Epidermal melanocyte (primary cell): ENCODE measurements at regions not wholly inside any gene's neighbourhood (a gene's known extent, or its start where the extent isn't known, plus 50 kb on each side); places are given as distances from the start of the nearest gene placed in this dataset.

Experiments used
- DNase-seq: peaks from one replicate; pipeline ENCODE4 v3.0.0; 2011; ENCODE audit warnings: low spot score; ENCODE audit not compliant: insufficient read length

- DNase-seq = no peak
These were observed 183.1 kb upstream of the SH3BP4 start for GRCh38 chr2:234768608-234769196.

- DNase-seq = no peak
These were observed 186.5 kb upstream of the SH3BP4 start for GRCh38 chr2:234765279-234765678.

DNA sequence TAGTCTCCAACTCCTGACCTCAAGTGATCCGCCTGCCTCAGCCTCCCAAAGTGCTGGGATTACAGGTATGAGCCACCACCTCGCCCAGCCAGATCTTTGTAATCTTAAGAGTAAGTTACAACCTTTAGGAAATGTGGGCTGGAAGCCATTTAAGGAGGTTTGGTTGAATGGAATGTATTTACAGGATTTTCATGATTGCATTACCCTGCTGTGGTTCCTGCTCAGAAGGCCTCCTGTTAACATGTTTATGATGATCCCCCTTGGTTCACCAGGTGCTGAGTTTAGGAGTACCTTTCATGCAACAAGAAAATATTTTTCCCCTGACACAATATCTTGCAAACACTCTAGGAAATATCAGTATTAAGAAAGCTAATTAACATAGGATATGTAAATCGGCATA is 187.4 kb upstream of the SH3BP4 start:
- DNase-seq = no peak

DNA sequence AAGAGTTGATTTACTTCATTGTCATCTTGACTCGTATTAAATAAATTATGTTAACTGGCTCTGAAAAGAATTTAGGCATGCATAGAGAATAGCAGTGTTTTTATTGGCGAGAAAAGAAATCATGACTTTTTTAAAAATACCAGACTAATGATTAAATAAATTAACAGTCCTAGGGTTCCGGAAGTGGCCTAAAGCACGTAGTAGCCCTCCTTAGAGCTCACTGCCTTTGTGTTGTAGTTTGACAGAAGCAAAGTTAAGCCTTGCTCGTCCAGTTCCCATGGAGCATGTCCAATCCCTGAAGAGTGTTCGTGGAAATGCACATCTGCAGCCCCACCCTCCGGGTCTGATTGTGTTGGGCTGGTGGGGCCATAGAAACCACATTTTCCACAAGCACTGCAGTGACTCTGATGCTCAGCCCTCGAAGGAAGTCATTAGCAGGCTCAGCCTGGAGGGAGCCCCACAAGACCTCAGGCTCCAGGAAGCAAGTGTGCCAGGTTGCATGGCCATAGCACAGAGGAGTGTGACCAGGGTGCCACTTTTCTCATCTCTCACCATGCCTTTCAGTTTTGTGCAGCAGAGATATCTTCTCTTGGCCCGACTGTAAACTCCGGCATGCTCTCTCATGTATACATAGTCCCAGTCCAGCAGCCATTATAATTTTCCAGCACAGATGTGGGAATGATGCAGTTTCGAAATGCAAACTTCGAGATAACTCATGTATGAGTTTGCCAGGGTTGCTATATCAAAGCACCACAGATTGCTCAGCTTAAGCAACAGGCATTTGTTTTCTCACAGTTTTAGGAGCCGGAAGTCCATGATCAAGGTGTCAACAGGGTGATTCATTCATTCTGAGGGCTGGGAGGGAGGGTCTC is 188.6 kb upstream of the SH3BP4 start:
- DNase-seq = no peak

GRCh38 chr2:234761910-234762309 is 189.9 kb upstream of the SH3BP4 start:
- DNase-seq = no peak

DNA sequence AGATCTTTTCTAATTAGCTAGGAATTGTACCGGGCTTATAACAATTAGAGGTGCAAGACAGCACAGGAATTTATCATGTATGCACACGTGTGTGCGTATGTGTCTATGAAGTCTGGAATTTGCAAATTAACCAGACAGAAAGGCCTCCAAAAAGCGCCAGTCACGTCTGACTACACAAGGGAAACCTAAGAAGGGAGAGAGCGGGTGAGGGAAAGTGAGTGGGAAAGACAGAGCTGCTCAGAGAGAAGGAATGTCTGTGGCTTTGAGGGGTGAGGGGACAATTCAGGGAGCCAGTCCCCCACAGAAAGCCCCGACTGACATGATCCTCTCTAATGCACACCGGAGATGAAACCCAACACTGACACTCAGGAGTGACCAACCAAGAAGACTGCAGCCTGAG is 197.7 kb upstream of the SH3BP4 start:
- DNase-seq = no peak

- no peak for DNase-seq
These were observed 198.1 kb upstream of the SH3BP4 start for GRCh38 chr2:234753701-234754100.

GRCh38 chr2:234752966-234753365 is 198.9 kb upstream of the SH3BP4 start:
- no peak for DNase-seq

DNA sequence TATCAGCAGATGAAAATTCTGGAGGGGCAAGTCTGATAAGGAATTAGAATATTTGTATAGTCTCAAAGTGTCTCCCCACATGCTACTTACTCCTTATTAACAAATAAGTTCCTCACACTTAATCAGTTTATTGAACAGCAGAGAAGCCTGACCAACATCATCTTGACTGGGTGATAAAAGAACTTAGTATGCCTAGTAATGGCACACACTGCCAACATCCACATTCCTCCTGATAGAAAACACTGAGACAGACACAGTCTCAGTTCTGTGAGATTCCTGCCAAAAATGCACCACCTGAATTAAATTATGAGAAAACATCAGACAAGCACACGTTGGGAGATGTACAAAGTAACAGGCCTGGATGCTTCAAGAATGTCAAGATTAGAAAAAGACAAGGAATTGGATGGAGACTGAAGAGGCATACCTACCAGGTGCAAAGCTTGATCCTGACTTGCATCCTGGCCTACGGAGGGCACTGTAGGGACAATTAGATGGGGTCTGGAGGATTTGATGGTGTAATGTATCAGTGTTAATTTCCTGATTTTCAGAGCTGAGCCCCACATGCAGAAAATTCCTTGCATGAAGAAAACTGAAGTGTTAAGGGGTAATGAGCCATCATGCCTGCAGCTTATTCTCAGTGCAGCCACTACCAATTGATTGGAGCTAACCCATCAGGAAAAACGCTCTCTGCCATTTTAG is 200.4 kb upstream of the SH3BP4 start:
- no peak for DNase-seq

DNA sequence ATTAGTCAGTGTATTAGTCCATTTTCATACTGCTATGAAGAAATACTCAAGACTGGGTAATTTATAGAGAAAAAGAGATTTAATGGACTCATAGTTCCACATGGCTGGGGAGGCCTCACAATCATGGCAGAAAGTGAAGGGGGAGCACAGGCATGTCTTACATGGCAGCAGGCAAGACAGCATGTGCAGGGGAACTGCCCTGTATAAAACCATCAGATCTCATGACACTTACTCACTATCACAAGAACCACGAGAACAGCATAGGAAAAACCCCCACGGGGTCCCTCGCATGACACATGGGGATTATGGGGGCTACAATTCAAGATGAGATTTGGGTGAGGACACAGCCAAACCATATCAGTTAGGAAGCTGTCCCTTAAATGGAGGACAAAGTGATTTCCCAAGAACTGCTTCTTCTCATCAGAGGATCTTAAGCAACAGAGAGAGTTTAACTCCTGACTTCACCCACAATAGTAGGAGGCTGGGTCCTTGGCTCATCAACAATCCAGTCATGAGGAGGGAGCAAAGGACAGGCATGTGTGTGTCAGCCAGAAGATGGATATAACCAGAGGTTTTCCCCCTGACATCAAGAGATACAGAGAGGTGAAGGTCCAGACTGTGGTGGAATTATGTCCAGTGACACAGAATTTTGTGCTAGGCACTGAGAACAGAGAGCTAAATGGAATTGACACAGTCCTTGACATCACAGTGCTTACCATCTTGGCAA is 203.8 kb upstream of the SH3BP4 start:
- no peak for DNase-seq

DNA sequence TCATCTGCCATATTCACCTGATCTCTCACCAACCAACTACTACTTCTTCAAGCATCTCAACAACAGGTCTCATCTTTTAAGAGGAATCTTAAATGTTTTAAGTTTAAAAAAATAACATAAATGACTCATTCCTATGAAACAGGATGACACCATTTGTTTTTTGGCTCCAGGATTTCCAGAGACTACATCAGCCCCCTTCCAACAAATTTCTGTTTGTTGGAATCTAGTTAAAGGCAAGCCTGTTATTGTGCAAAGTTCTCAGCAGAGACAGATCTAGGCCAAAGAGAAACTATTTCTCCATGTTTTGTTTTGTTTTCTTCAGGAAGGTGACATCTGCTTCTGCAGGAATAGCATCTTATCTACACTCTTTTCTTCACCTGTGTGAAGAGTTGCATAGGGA is 204.8 kb upstream of the SH3BP4 start:
- DNase-seq = no peak

- no peak for DNase-seq
These were observed 206.5 kb upstream of the SH3BP4 start for GRCh38 chr2:234745347-234745746.

- no peak for DNase-seq
These were observed 209.8 kb upstream of the SH3BP4 start for GRCh38 chr2:234741976-234742375.

- DNase-seq = no peak
These were observed 212.8 kb upstream of the SH3BP4 start for GRCh38 chr2:234739061-234739460.

DNA sequence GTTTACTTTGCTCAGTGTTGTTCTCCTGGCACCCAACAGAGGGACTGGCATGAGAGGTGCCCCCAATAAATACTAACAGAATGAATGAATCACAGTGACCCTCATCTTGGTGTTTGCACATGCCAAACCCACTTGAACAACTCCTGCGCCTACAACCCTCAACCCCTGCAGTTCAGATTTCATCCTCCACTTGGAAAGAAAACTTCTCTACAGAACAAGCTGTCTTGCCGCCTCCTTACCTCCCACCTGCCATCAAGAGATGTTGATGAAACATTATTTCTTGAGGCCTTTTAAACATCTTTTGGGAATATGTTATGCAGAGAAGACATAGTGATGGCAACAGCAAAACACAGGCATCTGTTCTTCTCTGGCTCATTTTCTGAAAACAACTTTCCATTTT is 216.0 kb upstream of the SH3BP4 start:
- no peak for DNase-seq

GRCh38 chr2:234733795-234734600 is 217.8 kb upstream of the SH3BP4 start:
- DNase-seq = no peak

- DNase-seq = no peak
These were observed 218.7 kb upstream of the SH3BP4 start for GRCh38 chr2:234733093-234733489.

GRCh38 chr2:234732404-234733092 is 219.3 kb upstream of the SH3BP4 start:
- DNase-seq = no peak

- no peak for DNase-seq
These were observed 220.6 kb upstream of the SH3BP4 start for GRCh38 chr2:234731236-234731635.

DNA sequence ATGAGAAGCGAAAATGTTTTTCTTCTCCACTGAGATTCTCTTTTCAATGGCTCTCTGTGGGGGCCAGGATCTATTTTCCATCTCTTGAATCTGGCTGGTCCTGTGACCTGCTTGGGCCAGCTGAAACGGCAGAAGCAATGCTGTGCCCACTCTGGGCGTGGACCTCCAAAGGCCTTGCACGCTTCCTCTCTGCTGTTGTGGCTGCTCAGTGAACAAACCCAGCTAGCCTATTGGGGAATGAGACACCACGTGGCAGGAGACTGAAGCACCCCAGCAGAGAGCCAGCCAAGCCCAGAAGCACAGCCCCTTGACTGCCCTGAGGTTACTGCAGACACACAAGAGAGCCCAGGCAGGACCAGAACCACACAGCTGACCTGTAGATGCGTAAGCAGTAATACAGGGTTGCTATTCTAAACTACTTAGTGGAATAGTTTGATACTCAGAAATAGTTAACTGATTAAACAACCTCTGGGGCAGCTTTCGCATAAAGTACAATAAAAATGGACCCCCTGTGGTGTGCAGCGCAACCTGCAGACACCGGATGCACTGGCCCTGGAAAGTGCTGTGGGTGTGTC is 221.7 kb upstream of the SH3BP4 start:
- no peak for DNase-seq
